SK-N-SH (cell line): ENCODE measurements at regions not wholly inside any gene's neighbourhood (a gene's known extent, or its start where the extent isn't known, plus 50 kb on each side); places are given as distances from the start of the nearest gene placed in this dataset.

ENCODE experiments used
- CTCF ChIA-PET: fragments of 300-600, 350-600 bp; formaldehyde crosslinking; extraction: SDS; loops from one replicate; lab custom pipeline; 2021; lab: Yijun Ruan, JAX
- POLR2A ChIA-PET: fragments of 350-600 bp; sonication (Branson Sonifier 250); formaldehyde crosslinking; extraction: SDS; loops from one replicate; lab custom pipeline; 2020; ENCODE audit warnings: antibody characterized with exemption, inconsistent platforms; lab: Yijun Ruan, JAX
- DNase-seq: peaks from one replicate; pipeline ENCODE4 v3.0.0; 2012
- H2AFZ ChIP-seq: fragments of 200-600 bp; sonication (generic); 2 replicates; pipeline ENCODE4 v1.8.1; 2016; ENCODE audit warnings: antibody characterized with exemption, mild to moderate bottlenecking, low read depth
- H3F3A ChIP-seq: fragments of 200-600 bp; sonication (generic); replicated peaks from 2 replicates; pipeline ENCODE3; 2016; ENCODE audit warnings: antibody characterized with exemption, mild to moderate bottlenecking; ENCODE audit not compliant: insufficient read depth
- H3K27ac ChIP-seq, 2 experiments: fragments of 200-500 bp in 1 of 2; fragments of 200-600 bp in 1 of 2; sonication (Bioruptor generic) in 1 of 2; sonication (generic), shearing (Covaris generic) in 1 of 2; 2 replicates each; pipeline versions ENCODE4 v1.5.1 to v1.6.1; 2014 to 2016; ENCODE audit warnings: low read depth in 2 of 2, inconsistent platforms in 1 of 2, low read length in 1 of 2, mild to moderate bottlenecking in 1 of 2, mixed read lengths in 1 of 2
- H3K27me3 ChIP-seq: fragments of 200-600 bp; sonication (generic), shearing (Covaris generic); 2 replicates; pipeline ENCODE4 v1.6.1; 2016; ENCODE audit warnings: mixed run types; ENCODE audit not compliant: insufficient read depth
- H3K36me3 ChIP-seq, 2 experiments: fragments of 200-500 bp in 1 of 2; fragments of 200-600 bp in 1 of 2; sonication (Bioruptor generic) in 1 of 2; sonication (generic) in 1 of 2; replicated peaks in 1 of 2; 2 replicates each; pipeline versions ENCODE3 to v1.5.1; 2014 to 2016; ENCODE audit warnings: low read length in 1 of 2, mild to moderate bottlenecking in 1 of 2; ENCODE audit not compliant: insufficient read depth in 2 of 2, control insufficient read depth in 1 of 2
- H3K4me1 ChIP-seq, 2 experiments: fragments of 200-500 bp in 1 of 2; fragments of 200-600 bp in 1 of 2; sonication (Bioruptor generic) in 1 of 2; sonication (generic), shearing (Covaris generic) in 1 of 2; 2 replicates each; pipeline versions ENCODE4 v1.5.1 to v1.6.1; 2014 to 2016; ENCODE audit warnings: low read depth in 1 of 2, low read length in 1 of 2, mixed run types in 1 of 2; ENCODE audit not compliant: insufficient read depth in 2 of 2, control insufficient read depth in 1 of 2
- H3K4me2 ChIP-seq: fragments of 200-600 bp; sonication (generic), shearing (Covaris generic); 2 replicates; pipeline ENCODE4 v1.6.1; 2017; ENCODE audit warnings: mixed run types
- H3K4me3 ChIP-seq, 2 experiments: fragments of 200-500 bp in 1 of 2; fragments of 200-600 bp in 1 of 2; sonication (Bioruptor generic) in 1 of 2; sonication (generic), shearing (Covaris generic) in 1 of 2; 2 replicates each; pipeline versions ENCODE4 v1.5.1 to v1.8.1; 2014 to 2016; ENCODE audit warnings: low read depth in 2 of 2, inconsistent platforms in 1 of 2, low read length in 1 of 2, mild to moderate bottlenecking in 1 of 2, mixed read lengths in 1 of 2, moderate library complexity in 1 of 2
- H3K79me2 ChIP-seq: fragments of 200-600 bp; sonication (generic); 2 replicates; pipeline ENCODE4 v1.8.1; 2017; ENCODE audit warnings: mild to moderate bottlenecking; ENCODE audit not compliant: insufficient read depth
- H3K9ac ChIP-seq: fragments of 200-600 bp; sonication (generic); 2 replicates; pipeline ENCODE4 v1.6.1; 2017; ENCODE audit warnings: mixed run types
- H3K9me2 ChIP-seq: fragments of 200-600 bp; sonication (generic); 2 replicates; pipeline ENCODE4 v1.6.1; 2017; ENCODE audit warnings: mixed run types
- H3K9me3 ChIP-seq: fragments of 200-600 bp; sonication (generic); 2 replicates; pipeline ENCODE4 v1.6.1; 2017; ENCODE audit warnings: mixed run types, mild to moderate bottlenecking, moderate library complexity
- H4K20me1 ChIP-seq: fragments of 200-600 bp; sonication (generic); 2 replicates; pipeline ENCODE4 v1.6.1; 2017; ENCODE audit warnings: mild to moderate bottlenecking, mixed run types; ENCODE audit not compliant: insufficient read depth
- EP300 ChIP-seq, 2 experiments: IDR thresholded peaks; 2 replicates each; pipeline versions ENCODE4 v1.4.0 to v1.6.1; 2012; ENCODE audit warnings: borderline replicate concordance in 1 of 2, low read depth in 1 of 2, low read length in 1 of 2
- GABPA ChIP-seq: IDR thresholded peaks from 2 replicates; pipeline ENCODE4 v1.4.0; 2012; ENCODE audit warnings: low read depth, mild to moderate bottlenecking
- GATA2 ChIP-seq: sonication (generic); formaldehyde crosslinking; IDR thresholded peaks from 2 replicates; pipeline ENCODE4 v1.5.0; 2020; ENCODE audit warnings: mild to moderate bottlenecking, missing genetic modification reagents
- JUND ChIP-seq: IDR thresholded peaks from 2 replicates; pipeline ENCODE4 v1.4.0; 2012
- MEF2A ChIP-seq: IDR thresholded peaks from 2 replicates; pipeline ENCODE4 v1.4.0; 2012; ENCODE audit warnings: low read depth, borderline replicate concordance
- MXI1 ChIP-seq: IDR thresholded peaks from 2 replicates; pipeline ENCODE4 v1.6.1; 2012; ENCODE audit warnings: mild to moderate bottlenecking, low read depth, low read length, improper control_type of control experiment
- NFIC ChIP-seq: IDR thresholded peaks from 2 replicates; pipeline ENCODE4 v1.4.0; 2012; ENCODE audit warnings: borderline replicate concordance
- NRF1 ChIP-seq: IDR thresholded peaks from 2 replicates; pipeline ENCODE4 v1.6.1; 2012; ENCODE audit warnings: low read depth, mild to moderate bottlenecking, low read length
- POLR2AphosphoS5 ChIP-seq: IDR thresholded peaks from 2 replicates; pipeline ENCODE4 v1.6.1; 2012; ENCODE audit warnings: low read depth, low read length
- RCOR1 ChIP-seq: fragments of 150-350 bp; IDR thresholded peaks from 2 replicates; pipeline ENCODE4 v1.6.1; 2017; ENCODE audit warnings: antibody characterized with exemption, low read length
- RXRA ChIP-seq: IDR thresholded peaks from 2 replicates; pipeline ENCODE4 v1.4.0; 2012; ENCODE audit warnings: low read depth, mild to moderate bottlenecking, borderline replicate concordance
- SIN3A ChIP-seq: IDR thresholded peaks from 2 replicates; pipeline ENCODE4 v1.6.1; 2012; ENCODE audit warnings: low read depth, mild to moderate bottlenecking, low read length, moderate library complexity, borderline replicate concordance
- TEAD4 ChIP-seq: IDR thresholded peaks from 2 replicates; pipeline ENCODE4 v1.4.0; 2012; ENCODE audit warnings: mild to moderate bottlenecking, borderline replicate concordance; ENCODE audit not compliant: insufficient read depth
- WGBS: methylation state at CpG from one replicate; pipeline ENCODE4 v1.1.6; 2017; ENCODE audit warnings: low lambda C conversion rate; 5-methylcytosine and 5-hydroxymethylcytosine counted together
- TF ChIP-seq, protein P1 (sequence below): fragments of 150-350 bp; IDR thresholded peaks from 2 replicates; pipeline ENCODE4 v1.6.1; 2017; ENCODE audit warnings: antibody characterized with exemption, low read length, low read depth, borderline replicate concordance
- TF ChIP-seq, protein P2 (sequence below): IDR thresholded peaks from 2 replicates; pipeline ENCODE4 v1.4.0; 2012; ENCODE audit warnings: low read depth
- TF ChIP-seq, protein P3 (sequence below): fragments of 200-600 bp; sonication (generic); IDR thresholded peaks from 2 replicates; pipeline ENCODE4 v1.6.1; 2017; ENCODE audit warnings: antibody characterized with exemption, mild to moderate bottlenecking, moderate library complexity
- TF ChIP-seq, protein P4 (sequence below): fragments of 150-350 bp; IDR thresholded peaks from 2 replicates; pipeline ENCODE4 v1.6.1; 2016; ENCODE audit warnings: mild to moderate bottlenecking, low read depth, low read length
- TF ChIP-seq, protein P5 (sequence below): IDR thresholded peaks from 2 replicates; pipeline ENCODE4 v1.6.1; 2012; ENCODE audit warnings: mild to moderate bottlenecking, low read depth, low read length, moderate library complexity

DNA sequence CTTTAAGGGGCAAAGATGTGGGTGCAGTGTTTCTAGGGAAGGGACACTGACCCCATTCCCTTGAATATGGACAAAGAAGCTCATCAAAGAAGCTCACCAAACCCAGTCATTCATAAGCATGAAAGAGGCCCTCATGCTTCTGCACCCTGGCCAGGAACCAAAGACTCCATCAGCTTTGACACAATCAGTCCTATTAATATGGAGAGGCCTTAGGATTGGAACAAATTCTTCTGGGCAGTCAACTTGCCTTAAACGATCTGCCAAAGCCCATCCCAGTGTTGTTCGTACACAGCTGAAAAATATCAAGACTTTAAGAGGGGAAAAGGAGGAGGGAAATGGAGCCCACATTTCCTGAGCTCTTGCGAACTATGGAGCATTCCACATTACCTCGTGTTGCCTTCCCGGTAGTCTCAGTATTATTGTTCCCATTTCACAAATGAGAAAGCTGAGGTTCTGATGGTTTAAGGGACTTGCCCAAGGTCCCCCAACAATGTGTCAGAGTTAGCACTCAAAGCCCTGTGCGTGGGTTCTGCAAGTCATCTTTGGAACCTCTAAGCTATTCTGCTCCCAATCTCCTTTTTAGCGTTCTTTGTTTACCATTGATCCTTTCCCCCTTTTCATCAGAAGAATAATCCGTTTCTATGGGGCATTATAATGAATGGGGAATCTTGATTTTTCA is 161.9 kb downstream of the ZBTB18 start (continued):
- TF ChIP-seq RCOR1 = no peak
- TF ChIP-seq JUND = no peak
- TF ChIP-seq, protein P1, sequence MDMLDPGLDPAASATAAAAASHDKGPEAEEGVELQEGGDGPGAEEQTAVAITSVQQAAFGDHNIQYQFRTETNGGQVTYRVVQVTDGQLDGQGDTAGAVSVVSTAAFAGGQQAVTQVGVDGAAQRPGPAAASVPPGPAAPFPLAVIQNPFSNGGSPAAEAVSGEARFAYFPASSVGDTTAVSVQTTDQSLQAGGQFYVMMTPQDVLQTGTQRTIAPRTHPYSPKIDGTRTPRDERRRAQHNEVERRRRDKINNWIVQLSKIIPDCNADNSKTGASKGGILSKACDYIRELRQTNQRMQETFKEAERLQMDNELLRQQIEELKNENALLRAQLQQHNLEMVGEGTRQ = no peak
- no peak for TF ChIP-seq TEAD4
- TF ChIP-seq, all 33 proteins: peak for 0

DNA sequence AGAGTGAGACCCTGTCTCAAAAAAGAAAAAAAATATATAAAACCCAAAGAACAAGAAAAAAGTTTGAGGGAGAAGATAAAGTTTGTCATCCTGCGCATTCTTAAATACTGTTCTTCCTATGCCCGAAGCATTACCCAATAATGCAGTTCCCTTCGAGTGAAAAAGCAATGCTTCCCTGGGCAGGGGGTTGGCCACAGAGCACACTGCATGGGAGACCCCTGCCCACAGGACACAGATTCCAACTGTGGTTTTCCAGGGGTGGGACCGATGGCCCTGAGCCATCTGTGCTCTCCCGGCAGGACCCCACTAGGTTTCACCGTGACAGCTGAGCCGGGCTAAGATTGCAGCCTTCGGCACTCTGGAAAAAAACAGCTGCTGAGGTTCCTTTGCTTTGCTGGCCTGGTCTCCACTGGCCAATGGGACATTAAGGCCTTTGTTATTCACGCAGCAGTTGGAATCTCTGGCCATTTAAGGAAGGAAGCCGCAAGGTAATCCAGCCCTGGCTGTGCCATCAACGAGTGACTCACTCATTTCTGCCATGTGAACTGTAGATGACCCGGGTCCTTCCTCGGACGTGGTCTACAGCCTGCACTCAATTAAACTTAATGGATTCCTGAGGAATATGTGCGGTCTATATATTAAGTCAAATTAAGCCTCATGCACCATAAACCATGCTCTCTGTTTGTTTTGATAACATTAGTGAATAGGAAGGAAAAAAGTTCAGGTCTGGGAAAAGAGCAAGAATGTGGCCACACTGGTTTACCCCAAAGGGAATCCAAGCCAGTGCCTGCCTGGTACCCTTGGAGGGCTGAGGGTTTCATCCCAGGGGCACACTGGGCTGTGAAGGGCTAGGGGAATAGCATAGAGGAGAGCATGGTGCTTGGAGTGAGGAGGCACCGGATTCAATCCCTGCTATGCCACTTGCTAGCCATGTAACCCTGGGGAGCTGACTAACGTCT is 163.2 kb downstream of the ZBTB18 start:
- no peaks in the 10 kb centered on the region for H3K27me3 ChIP-seq
- H3F3A ChIP-seq = no peaks in the 10 kb centered on the region
- H3K4me3 ChIP-seq = no peak overlapping the region
- ChIA-PET POLR2A (no interaction called here), CTCF (no interaction called here)
- no peaks in the 10 kb centered on the region for H4K20me1 ChIP-seq
- no peaks in the 10 kb centered on the region for H3K9me3 ChIP-seq
- no peaks in the 10 kb centered on the region for H3K79me2 ChIP-seq
- peak overlapping the region; percentile 58; the same call in 1 of the 2 replicates for H3K9ac ChIP-seq
- no peaks in the 10 kb centered on the region for H3K36me3 ChIP-seq
- 0 out of 2 replicates have a peak overlapping the region, but pooled peaks have one; percentile 37 for H2AFZ ChIP-seq
- peak; percentile 55 for DNase-seq
- H3K27ac ChIP-seq = peak overlapping the region; percentile 94 to 95
- WGBS = 36% methylated on average over 14 of the region's 17 CpGs
- no peaks in the 10 kb centered on the region for H3K9me2 ChIP-seq
- peak overlapping the region; percentile 64 for H3K4me2 ChIP-seq
- H3K4me1 ChIP-seq = peaks cover 4 to 14% of the 10 kb centered on the region in 2 experiments; a peak in 3 of 4 replicates
- TF ChIP-seq, protein P2, sequence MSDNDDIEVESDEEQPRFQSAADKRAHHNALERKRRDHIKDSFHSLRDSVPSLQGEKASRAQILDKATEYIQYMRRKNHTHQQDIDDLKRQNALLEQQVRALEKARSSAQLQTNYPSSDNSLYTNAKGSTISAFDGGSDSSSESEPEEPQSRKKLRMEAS = peak; percentile 87
- peak; percentile 95 for TF ChIP-seq JUND
- TF ChIP-seq GATA2 (CRISPR knock-in tag) = no peak
- TF ChIP-seq NRF1 = no peak
- TF ChIP-seq POLR2AphosphoS5 = peak; percentile 81; the same call in 1 of the 2 replicates
- peak; percentile 61; the same call in 1 of the 2 replicates for TF ChIP-seq SIN3A
- peak; percentile 100 for TF ChIP-seq RXRA
- TF ChIP-seq TEAD4 = peak; percentile 82
- TF ChIP-seq GABPA = no peak
- TF ChIP-seq EP300 (IDR thresholded peaks at IDR 0.05; ENCODE audit: borderline replicate concordance in 1 of 2, low read depth in 1 of 2, low read length in 1 of 2) = peak; percentile 78 to 94
- TF ChIP-seq, protein P3, sequence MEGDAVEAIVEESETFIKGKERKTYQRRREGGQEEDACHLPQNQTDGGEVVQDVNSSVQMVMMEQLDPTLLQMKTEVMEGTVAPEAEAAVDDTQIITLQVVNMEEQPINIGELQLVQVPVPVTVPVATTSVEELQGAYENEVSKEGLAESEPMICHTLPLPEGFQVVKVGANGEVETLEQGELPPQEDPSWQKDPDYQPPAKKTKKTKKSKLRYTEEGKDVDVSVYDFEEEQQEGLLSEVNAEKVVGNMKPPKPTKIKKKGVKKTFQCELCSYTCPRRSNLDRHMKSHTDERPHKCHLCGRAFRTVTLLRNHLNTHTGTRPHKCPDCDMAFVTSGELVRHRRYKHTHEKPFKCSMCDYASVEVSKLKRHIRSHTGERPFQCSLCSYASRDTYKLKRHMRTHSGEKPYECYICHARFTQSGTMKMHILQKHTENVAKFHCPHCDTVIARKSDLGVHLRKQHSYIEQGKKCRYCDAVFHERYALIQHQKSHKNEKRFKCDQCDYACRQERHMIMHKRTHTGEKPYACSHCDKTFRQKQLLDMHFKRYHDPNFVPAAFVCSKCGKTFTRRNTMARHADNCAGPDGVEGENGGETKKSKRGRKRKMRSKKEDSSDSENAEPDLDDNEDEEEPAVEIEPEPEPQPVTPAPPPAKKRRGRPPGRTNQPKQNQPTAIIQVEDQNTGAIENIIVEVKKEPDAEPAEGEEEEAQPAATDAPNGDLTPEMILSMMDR = no peak
- peak; percentile 79 for TF ChIP-seq NFIC
- TF ChIP-seq, protein P4, sequence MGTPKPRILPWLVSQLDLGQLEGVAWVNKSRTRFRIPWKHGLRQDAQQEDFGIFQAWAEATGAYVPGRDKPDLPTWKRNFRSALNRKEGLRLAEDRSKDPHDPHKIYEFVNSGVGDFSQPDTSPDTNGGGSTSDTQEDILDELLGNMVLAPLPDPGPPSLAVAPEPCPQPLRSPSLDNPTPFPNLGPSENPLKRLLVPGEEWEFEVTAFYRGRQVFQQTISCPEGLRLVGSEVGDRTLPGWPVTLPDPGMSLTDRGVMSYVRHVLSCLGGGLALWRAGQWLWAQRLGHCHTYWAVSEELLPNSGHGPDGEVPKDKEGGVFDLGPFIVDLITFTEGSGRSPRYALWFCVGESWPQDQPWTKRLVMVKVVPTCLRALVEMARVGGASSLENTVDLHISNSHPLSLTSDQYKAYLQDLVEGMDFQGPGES = no peak
- TF ChIP-seq, protein P5, sequence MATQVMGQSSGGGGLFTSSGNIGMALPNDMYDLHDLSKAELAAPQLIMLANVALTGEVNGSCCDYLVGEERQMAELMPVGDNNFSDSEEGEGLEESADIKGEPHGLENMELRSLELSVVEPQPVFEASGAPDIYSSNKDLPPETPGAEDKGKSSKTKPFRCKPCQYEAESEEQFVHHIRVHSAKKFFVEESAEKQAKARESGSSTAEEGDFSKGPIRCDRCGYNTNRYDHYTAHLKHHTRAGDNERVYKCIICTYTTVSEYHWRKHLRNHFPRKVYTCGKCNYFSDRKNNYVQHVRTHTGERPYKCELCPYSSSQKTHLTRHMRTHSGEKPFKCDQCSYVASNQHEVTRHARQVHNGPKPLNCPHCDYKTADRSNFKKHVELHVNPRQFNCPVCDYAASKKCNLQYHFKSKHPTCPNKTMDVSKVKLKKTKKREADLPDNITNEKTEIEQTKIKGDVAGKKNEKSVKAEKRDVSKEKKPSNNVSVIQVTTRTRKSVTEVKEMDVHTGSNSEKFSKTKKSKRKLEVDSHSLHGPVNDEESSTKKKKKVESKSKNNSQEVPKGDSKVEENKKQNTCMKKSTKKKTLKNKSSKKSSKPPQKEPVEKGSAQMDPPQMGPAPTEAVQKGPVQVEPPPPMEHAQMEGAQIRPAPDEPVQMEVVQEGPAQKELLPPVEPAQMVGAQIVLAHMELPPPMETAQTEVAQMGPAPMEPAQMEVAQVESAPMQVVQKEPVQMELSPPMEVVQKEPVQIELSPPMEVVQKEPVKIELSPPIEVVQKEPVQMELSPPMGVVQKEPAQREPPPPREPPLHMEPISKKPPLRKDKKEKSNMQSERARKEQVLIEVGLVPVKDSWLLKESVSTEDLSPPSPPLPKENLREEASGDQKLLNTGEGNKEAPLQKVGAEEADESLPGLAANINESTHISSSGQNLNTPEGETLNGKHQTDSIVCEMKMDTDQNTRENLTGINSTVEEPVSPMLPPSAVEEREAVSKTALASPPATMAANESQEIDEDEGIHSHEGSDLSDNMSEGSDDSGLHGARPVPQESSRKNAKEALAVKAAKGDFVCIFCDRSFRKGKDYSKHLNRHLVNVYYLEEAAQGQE = peak; percentile 41; the same call in 1 of the 2 replicates
- no peak for TF ChIP-seq MXI1
- peak; percentile 33; the same call in 1 of the 2 replicates for TF ChIP-seq MEF2A
